DND-41 (cell line): ENCODE measurements at regions not wholly inside any gene's neighbourhood (a gene's known extent, or its start where the extent isn't known, plus 50 kb on each side); places are given as distances from the start of the nearest gene placed in this dataset.

Experiments
- EZH2 ChIP-seq: IDR thresholded peaks from 3 replicates; pipeline ENCODE4 v1.6.1; 2012; ENCODE audit warnings: borderline replicate concordance, low read depth, mild to moderate bottlenecking, moderate library complexity, low read length, inconsistent platforms; ENCODE audit not compliant: severe bottlenecking
- TF ChIP-seq, protein P1 (sequence below): IDR thresholded peaks from 2 replicates; pipeline ENCODE4 v1.5.1; 2012; ENCODE audit warnings: borderline replicate concordance, low read length, moderate library complexity, mild to moderate bottlenecking; ENCODE audit not compliant: poor library complexity, severe bottlenecking; ENCODE audit errors: extremely low read depth

DNA sequence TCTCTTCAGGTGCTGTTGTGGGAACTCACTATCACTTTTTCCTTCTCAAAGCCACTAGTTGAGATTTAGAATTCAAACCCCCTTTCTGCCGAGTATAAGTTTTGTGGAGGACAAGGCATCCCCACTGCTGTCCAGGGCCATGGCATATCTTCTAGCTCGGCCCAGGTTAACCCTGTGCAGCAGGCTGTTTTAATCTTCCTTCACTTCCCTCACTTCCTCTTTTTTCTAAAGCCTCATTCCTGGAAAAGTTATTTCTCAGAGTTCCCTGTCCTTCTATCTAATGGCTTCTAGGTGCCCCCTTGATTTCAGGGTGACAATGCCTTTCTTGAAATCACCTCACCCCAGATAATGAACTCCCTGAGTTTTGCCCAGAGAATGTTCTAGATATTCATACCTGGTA is 222.3 kb downstream of the SNX10 start:
- TF ChIP-seq, protein P1, sequence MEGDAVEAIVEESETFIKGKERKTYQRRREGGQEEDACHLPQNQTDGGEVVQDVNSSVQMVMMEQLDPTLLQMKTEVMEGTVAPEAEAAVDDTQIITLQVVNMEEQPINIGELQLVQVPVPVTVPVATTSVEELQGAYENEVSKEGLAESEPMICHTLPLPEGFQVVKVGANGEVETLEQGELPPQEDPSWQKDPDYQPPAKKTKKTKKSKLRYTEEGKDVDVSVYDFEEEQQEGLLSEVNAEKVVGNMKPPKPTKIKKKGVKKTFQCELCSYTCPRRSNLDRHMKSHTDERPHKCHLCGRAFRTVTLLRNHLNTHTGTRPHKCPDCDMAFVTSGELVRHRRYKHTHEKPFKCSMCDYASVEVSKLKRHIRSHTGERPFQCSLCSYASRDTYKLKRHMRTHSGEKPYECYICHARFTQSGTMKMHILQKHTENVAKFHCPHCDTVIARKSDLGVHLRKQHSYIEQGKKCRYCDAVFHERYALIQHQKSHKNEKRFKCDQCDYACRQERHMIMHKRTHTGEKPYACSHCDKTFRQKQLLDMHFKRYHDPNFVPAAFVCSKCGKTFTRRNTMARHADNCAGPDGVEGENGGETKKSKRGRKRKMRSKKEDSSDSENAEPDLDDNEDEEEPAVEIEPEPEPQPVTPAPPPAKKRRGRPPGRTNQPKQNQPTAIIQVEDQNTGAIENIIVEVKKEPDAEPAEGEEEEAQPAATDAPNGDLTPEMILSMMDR: no peak
- TF ChIP-seq EZH2: no peak
